NCI-H2227 (cell line): ENCODE measurements at regions not wholly inside any gene's neighbourhood (a gene's known extent, or its start where the extent isn't known, plus 50 kb on each side); places are given as distances from the start of the nearest gene placed in this dataset.

Source experiments
- DNase-seq: peaks from one replicate; lab custom pipeline; 2025; ENCODE audit not compliant: unreplicated experiment; lab: John Stamatoyannopoulos, UW

- no peak for DNase-seq
Observed at GRCh38 chr11:115075356-115075755, 397.0 kb downstream of the NXPE2 start.

GRCh38 chr11:115077740-115078139, 399.4 kb downstream of the NXPE2 start:
- no peak for DNase-seq

GRCh38 chr11:115078461-115079438, 400.4 kb downstream of the NXPE2 start:
- DNase-seq: peak; percentile 35

- DNase-seq: no peak
Observed at GRCh38 chr11:115080923-115081680, 402.8 kb downstream of the NXPE2 start.

GRCh38 chr11:115081972-115082371, 403.6 kb downstream of the NXPE2 start:
- DNase-seq: no peak

GRCh38 chr11:115083144-115083806, 404.9 kb downstream of the NXPE2 start:
- DNase-seq: peak; percentile 3

GRCh38 chr11:115084231-115084630, 405.9 kb downstream of the NXPE2 start:
- DNase-seq: no peak

GRCh38 chr11:115085461-115086210, 407.3 kb downstream of the NXPE2 start:
- DNase-seq: no peak

- no peak for DNase-seq
Observed at GRCh38 chr11:115087791-115088190, 409.5 kb downstream of the NXPE2 start.

GRCh38 chr11:115092516-115092915, 411.7 kb downstream of the CADM1 start:
- no peak for DNase-seq

- peak; percentile 41 for DNase-seq
Observed at GRCh38 chr11:115097796-115098408, 406.3 kb downstream of the CADM1 start.

- no peak for DNase-seq
Observed at GRCh38 chr11:115100706-115101105, 403.5 kb downstream of the CADM1 start.

GRCh38 chr11:115103921-115104320, 400.3 kb downstream of the CADM1 start:
- DNase-seq: no peak

GRCh38 chr11:115104851-115105453, 399.3 kb downstream of the CADM1 start:
- DNase-seq: no peak

- DNase-seq: no peak
Observed at GRCh38 chr11:115111066-115111465, 393.1 kb downstream of the CADM1 start.

GRCh38 chr11:115112754-115113153, 391.5 kb downstream of the CADM1 start:
- DNase-seq: peak; percentile 32

- DNase-seq: no peak
Observed at GRCh38 chr11:115117956-115118493, 386.2 kb downstream of the CADM1 start.

GRCh38 chr11:115119146-115119545, 385.1 kb downstream of the CADM1 start:
- DNase-seq: no peak
